ENCODE measurements at regions not wholly inside any gene's neighbourhood (a gene's known extent, or its start where the extent isn't known, plus 50 kb on each side); places are given as distances from the start of the nearest gene placed in this dataset.

DNA sequence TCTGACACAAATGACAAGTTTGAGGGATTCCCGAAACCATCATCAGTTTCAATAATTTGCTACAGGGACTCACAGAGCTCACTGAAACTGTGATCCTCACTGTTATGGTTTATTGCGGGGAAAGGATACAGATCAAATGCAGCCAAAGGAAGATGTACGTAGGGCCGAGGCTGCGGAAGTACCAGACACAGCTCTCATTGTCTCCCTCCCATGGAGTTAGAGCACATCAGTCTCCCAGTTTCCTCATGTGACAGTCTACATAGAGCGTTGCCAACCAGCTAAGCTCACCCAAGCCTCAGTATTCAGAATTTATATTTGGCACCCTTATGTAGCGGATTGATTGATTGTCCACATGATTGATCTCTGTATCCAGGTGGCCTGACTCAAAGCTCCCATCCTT, 137.8 kb upstream of the TENM3 start:
- TF ChIP-seq POLR2AphosphoS5 (IDR thresholded peaks at IDR 0.05; ENCODE audit: borderline replicate concordance, low read depth, low read length), result no peak
- no peak for TF ChIP-seq EZH2 (IDR thresholded peaks at IDR 0.05)
